Hematopoietic multipotent progenitor cell treated with erythropoietin and hydrocortisone succinate and interleukin-3 and kit ligand, for 6 days (in vitro differentiated cells): ENCODE measurements at regions not wholly inside any gene's neighbourhood (a gene's known extent, or its start where the extent isn't known, plus 50 kb on each side); places are given as distances from the start of the nearest gene placed in this dataset.

Experiments
- DNase-seq: peaks from one replicate; pipeline ENCODE4 v3.0.0-alpha.2; 2015

DNA sequence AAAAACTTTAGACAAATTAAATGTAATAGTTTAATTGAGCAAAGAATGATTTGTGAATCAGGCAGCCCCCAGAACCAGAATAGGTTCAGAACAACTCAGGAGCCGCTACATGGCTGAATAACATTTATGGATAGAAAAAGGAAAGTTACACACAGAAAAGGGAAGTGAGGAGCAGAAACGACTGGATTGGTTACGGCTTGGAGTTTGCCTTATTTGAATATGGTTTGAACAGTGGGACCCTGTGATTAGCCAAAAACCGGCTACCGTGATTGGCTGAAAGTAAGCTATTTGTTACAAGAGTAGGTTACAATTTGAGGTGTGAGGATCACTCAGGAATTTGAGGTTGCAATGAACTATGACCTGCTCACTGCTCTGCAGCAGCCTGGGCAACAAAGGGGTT is 1139.8 kb downstream of the CDH11 start:
- DNase-seq, result no peak

GRCh38 chr16:63981639-63982038 is 1140.2 kb downstream of the CDH11 start:
- no peak for DNase-seq

- DNase-seq, result no peak
These were observed 1141.1 kb downstream of the CDH11 start for GRCh38 chr16:63980763-63981162.

DNA sequence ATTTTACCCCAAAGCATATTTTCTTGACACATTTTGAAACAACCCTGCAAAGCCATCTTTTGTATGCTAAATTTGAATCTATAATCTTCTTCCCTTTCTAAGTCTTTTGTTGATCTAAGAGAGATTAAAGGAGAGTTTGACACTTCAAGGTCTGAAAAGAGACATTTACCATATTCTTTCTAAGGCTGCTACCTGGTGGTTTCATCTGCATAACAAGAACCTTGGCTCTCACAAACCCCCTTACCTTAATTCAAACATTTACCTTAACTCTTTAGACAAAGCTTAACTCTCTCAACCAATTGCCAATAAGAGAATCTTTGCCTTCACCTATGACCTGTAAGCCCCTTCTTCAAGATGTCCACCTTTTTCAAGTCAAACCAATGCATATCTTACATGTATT is 1143.6 kb downstream of the CDH11 start:
- no peak for DNase-seq

DNA sequence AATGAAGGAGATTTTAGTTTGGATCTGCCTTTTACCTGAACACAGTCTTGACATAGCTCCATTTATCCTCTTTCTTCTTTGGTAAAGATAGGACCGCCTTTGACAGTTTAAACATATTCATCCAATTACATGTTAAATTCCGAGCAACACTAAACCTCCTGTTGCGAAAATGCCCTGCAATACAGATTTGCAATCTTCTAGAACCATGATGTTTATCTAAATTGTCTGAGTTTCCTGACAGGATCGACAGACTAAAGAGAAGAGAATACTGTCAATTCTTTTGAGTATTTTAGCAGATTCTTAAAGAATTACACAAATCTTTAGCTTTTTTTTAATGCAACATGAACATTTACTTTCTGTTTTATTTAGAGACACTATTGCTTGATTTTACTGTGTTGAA is 1145.5 kb downstream of the CDH11 start:
- no peak for DNase-seq

- DNase-seq, result no peak
These were observed 1146.2 kb downstream of the CDH11 start for GRCh38 chr16:63975669-63976068.

DNA sequence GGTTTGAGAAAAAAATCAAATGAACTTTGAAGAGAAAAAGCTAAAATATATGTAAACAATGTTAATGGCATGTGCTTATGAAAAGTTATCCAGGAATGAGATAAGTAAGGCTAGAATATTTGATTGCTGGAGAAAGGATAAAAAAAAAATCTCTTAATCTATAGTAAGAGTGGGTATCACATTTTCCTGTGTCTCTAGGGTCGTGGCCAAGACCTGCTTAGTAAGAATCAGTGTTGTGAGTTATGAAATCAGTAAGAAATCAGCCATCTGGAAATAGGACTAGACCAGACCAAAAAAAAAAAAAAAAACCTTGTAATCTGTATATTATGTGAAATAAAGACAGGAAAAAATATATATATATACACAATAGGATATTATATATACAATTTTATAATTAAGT is 1153.9 kb downstream of the CDH11 start:
- no peak for DNase-seq

DNA sequence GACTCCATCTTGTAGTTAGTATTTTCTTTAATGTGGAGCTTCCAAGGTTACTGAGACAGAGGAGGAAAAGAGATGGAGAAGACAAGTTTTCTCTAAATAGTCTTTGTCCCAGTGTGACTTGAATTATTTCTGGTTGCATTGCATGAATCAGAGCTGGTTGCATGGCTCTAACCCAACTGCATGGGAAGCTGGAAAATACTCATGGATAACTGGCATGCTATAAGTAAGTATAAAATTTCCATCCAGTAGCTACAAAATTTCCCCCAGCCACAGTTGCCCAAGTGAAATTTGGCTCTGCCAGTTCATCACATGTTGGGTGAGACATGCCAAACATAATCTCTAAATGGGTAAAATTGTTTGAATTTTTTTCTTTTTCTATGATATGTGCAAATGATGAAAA is 1161.5 kb downstream of the CDH11 start:
- no peak for DNase-seq

GRCh38 chr16:63947022-63947421 is 1174.8 kb downstream of the CDH11 start:
- DNase-seq, result no peak

DNA sequence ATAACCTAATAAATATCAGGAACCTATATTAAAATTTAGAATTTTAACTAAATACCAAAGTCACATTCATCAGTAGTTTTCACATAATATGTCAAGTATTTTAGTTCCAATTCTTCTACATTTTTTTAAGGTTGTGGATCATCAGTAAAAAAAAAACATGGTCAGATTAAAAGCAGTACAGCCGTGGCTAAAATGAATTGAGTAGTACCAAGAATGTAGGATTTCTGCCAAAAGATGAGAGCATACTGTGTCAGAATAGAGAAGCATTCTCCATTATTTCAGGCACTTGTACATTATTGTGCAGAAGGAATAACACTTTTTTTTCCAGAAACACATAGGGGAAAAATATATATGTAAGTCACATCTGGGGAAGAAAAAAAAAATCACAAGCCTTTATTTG is 1176.1 kb downstream of the CDH11 start:
- no peak for DNase-seq

GRCh38 chr16:63943566-63943965 is 1178.3 kb downstream of the CDH11 start:
- no peak for DNase-seq

DNA sequence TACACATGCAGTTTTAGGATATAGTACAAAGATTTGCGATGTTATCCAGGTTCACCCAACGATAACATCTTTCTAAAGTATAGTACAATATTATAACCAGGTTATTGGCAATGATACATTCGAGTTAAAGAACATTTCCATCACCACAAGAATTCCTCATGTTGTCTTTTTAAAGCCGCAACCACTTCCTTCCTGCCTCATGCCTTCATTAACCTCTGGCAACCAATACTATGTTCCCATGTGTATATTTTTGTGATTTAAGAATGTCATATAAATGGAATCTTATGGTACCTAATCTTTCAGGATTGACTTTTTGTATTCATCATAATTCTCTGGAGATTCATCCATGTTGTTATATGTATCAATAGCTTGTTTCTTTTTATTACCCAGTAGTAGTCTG is 1183.2 kb downstream of the CDH11 start:
- DNase-seq, result no peak

DNA sequence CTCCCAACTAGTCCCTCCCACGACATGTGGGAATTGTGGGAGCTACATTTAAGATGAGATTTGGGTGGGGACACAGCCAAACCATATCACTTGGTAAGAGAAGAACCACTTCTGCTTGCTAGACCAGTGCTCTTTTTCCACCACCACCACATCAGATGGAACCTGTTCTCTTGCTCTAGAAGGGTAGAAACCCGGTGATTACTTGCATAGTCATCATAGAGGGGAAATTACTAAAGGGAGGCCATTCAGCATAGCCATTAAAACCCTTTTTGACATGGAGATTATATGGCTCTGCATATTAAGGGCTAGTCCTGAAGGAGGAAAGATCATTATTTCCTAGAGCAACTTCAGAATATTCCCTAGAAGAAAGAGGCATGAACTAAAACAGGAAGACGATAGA is 1188.0 kb downstream of the CDH11 start:
- no peak for DNase-seq

- no peak for DNase-seq
These were observed 1193.4 kb downstream of the CDH11 start for GRCh38 chr16:63928421-63928820.

DNA sequence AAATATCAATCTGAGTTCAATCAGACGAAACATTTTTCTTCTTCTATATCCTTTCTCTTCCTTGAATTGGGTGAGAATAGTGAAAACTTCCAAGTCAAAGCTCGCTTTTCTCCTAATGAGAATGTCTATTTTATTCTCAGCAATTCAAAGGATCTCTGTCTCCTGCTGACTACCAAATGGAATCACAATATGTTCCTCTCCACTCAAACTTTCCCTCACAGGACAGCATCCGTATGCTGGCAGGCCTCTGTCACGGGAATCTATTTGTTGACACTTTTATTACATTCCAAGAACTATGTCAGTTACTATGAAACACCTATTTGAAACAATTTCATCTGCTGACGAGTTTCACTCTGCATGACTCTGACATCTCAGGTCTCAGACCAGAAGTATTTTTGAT is 1196.6 kb downstream of the CDH11 start:
- no peak for DNase-seq

DNA sequence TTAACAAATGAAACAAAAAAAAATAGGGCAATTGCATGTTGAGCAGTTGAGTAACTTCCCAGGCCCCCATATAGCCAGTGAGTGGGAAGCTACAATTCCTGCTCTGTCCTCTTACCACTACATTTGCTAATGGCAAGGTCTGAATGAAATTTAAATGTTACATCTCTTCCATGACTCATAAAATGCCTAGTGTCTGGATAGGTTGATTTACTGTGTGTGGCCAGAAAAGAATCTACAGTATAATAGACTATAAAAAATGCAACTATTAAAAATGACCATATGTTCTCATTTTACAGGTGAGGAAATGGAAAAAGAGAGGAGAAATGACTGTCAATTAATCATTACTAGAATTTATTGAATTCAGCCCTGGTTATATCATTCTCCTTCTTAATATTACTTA is 1199.3 kb downstream of the CDH11 start:
- DNase-seq, result no peak

DNA sequence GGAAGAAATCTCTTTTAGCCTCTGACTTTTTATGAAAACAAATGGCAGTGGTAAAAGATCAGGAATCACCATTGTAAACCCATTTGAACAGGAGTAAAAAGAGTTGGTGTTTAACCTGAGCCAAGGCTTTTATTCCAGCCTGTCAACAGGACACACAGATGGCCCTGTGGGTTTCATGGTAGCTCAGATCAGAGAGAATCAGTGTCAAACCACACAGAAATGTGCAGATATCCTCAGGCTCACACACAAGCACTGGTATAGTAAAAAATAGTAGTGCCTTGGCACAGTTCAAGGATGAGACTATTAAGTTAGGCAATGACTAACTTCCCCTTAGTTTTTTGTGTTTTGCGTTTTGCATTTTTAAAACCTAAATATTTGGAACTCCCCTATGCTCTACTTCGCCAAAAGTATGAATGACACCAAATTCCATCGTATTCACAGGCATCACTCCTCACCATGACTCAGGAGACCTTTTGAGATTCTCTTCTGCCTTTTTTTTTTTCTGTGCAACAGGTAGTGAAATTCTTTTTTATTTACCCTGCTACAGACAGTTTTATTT is 1200.0 kb downstream of the CDH11 start:
- DNase-seq, result no peak

DNA sequence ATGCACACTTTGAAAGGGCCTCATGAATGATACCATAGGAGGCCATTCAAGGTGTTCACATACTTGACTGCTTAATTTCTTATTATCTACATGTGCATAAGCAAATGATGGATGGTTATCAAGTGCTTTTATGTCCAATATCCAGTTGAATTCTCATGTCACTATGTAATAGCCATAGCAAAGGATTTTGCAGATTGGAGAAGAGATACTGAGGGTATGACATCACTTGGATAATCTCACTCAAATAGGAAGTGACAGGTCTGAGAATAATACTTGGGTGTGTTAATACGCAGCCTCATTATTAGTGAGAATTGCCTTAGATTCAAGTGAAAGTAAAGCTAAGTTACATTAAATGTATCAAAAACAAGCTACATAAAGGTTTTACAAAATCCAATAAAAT is 1208.6 kb downstream of the CDH11 start:
- DNase-seq, result no peak

GRCh38 chr16:63907251-63907650 is 1214.6 kb downstream of the CDH11 start:
- no peak for DNase-seq

DNA sequence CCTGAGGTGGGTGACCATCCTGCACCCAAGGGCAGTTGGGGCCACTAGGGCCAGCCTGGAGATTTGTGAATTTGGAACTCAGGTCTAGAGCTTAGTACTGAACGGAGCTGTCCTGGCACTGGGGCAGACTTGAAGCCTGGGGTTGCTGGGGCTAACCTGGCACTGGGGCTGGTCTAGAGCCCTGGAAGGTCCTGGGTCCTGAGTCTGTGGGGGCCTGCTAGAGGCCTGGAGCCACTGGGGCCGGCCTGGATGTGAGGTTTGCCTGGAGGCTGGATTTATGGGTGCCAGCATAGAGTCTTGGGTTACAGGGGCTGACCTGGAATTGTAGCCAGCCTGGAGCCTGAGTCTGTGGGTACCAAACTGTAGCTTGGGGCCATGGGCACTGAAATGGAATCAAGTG is 1216.9 kb downstream of the CDH11 start:
- no peak for DNase-seq

DNA sequence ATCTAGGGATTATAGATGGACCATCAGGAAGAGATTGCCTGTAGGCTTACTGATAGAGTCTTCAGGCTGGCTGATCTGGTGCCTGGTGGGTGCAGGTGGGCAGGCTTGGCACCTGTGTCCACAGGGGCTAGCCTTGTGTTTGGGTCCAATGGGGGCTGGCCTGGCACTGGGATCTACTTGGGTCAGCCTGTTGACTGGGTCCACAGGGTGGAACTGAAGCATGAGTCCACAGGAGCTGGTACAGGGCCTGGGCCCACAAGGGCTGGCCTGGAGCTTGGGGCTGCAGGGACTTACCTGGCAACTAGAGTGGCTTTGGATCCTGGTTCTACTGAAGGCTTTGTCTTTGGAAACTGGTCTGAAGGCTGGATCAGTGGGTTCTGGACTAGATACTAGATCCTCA is 1217.7 kb downstream of the CDH11 start:
- DNase-seq, result no peak

- no peak for DNase-seq
These were observed 1225.3 kb downstream of the CDH11 start for GRCh38 chr16:63896383-63897109.

GRCh38 chr16:63890723-63891122 is 1231.1 kb downstream of the CDH11 start:
- no peak for DNase-seq

- DNase-seq, result no peak
These were observed 1231.8 kb downstream of the CDH11 start for GRCh38 chr16:63890081-63890480.

GRCh38 chr16:63883091-63883490 is 1238.8 kb downstream of the CDH11 start:
- no peak for DNase-seq
